Activated naive CD4-positive, alpha-beta T cell treated with anti-CD3 and anti-CD28 coated beads, Interleukin-2, amount 50 U/mL, for 24 hours (primary cell): ENCODE measurements at regions not wholly inside any gene's neighbourhood (a gene's known extent, or its start where the extent isn't known, plus 50 kb on each side); places are given as distances from the start of the nearest gene placed in this dataset.
A peak's percentile ranks its signal among the peaks of the same experiment; 100 is the strongest.
"Not testable (repeated sequence)": the region's sequence is repeated elsewhere in the genome, so short reads cannot be mapped to it uniquely, and the experiment has no call there.

Source experiments
- H3K27ac Mint-ChIP-seq: one replicate; pipeline ENCODE4 v1.8.0; 2021; ENCODE audit warnings: mild to moderate bottlenecking, mixed read lengths
- H3K27me3 Mint-ChIP-seq: one replicate; pipeline ENCODE4 v1.8.0; 2021; ENCODE audit warnings: mixed read lengths
- H3K36me3 Mint-ChIP-seq: one replicate; pipeline ENCODE4 v1.8.0; 2021; ENCODE audit warnings: mixed read lengths
- H3K4me1 Mint-ChIP-seq: one replicate; pipeline ENCODE4 v1.8.0; 2021; ENCODE audit warnings: mixed read lengths
- H3K4me3 Mint-ChIP-seq: one replicate; pipeline ENCODE4 v1.8.0; 2021; ENCODE audit warnings: mild to moderate bottlenecking, mixed read lengths
- H3K9me3 Mint-ChIP-seq: one replicate; pipeline ENCODE4 v1.8.0; 2021; ENCODE audit warnings: mixed read lengths

- Mint-ChIP-seq H3K27me3 (peaks cover 29% of the 10 kb centered on the region), H3K4me3 (no peak overlapping the region), H3K27ac (no peak overlapping the region), H3K9me3 (no peaks in the 10 kb centered on the region), H3K4me1 (peaks cover 21% of the 10 kb centered on the region), H3K36me3 (no peaks in the 10 kb centered on the region)
Observed at GRCh38 chr1:181314959-181315358, 168.4 kb upstream of the CACNA1E start.

- peaks cover 29% of the 10 kb centered on the region for H3K27me3 Mint-ChIP-seq
- H3K9me3 Mint-ChIP-seq, result no peaks in the 10 kb centered on the region
- H3K4me3 Mint-ChIP-seq, result peak overlapping the region; percentile 87
- no peak overlapping the region for H3K27ac Mint-ChIP-seq
- H3K4me1 Mint-ChIP-seq, result peaks cover 21% of the 10 kb centered on the region
- no peaks in the 10 kb centered on the region for H3K36me3 Mint-ChIP-seq
Observed at GRCh38 chr1:181317261-181317930, 165.9 kb upstream of the CACNA1E start.

GRCh38 chr1:181318022-181318857 lies 165.1 kb upstream of the CACNA1E start:
- H3K4me3 Mint-ChIP-seq, result peak overlapping the region; percentile 87
- no peaks in the 10 kb centered on the region for H3K36me3 Mint-ChIP-seq
- peaks cover 21% of the 10 kb centered on the region for H3K4me1 Mint-ChIP-seq
- H3K9me3 Mint-ChIP-seq, result no peaks in the 10 kb centered on the region
- peaks cover 27% of the 10 kb centered on the region for H3K27me3 Mint-ChIP-seq
- H3K27ac Mint-ChIP-seq, result no peak overlapping the region

GRCh38 chr1:181318858-181319235 lies 164.5 kb upstream of the CACNA1E start:
- H3K27ac Mint-ChIP-seq, result no peak overlapping the region
- peaks cover 27% of the 10 kb centered on the region for H3K27me3 Mint-ChIP-seq
- H3K9me3 Mint-ChIP-seq, result no peaks in the 10 kb centered on the region

GRCh38 chr1:181319907-181320306 lies 163.4 kb upstream of the CACNA1E start:
- peaks cover 21% of the 10 kb centered on the region for H3K27me3 Mint-ChIP-seq
- peak overlapping the region; percentile 65 for H3K27ac Mint-ChIP-seq
- peaks cover 29% of the 10 kb centered on the region for H3K4me1 Mint-ChIP-seq
- no peaks in the 10 kb centered on the region for H3K9me3 Mint-ChIP-seq
- H3K4me3 Mint-ChIP-seq, result no peak overlapping the region
- H3K36me3 Mint-ChIP-seq, result no peaks in the 10 kb centered on the region

More at GRCh38 chr1:181318858-181319235, 164.5 kb upstream of the CACNA1E start:
- peaks cover 21% of the 10 kb centered on the region for H3K4me1 Mint-ChIP-seq
- H3K36me3 Mint-ChIP-seq, result no peaks in the 10 kb centered on the region
- H3K4me3 Mint-ChIP-seq, result peak overlapping the region; percentile 87

GRCh38 chr1:181324797-181325616 lies 158.3 kb upstream of the CACNA1E start:
- Mint-ChIP-seq H3K36me3 (no peaks in the 10 kb centered on the region), H3K9me3 (no peaks in the 10 kb centered on the region), H3K4me1 (peaks cover 22% of the 10 kb centered on the region), H3K27me3 (peaks cover under 1% of the 10 kb centered on the region), H3K27ac (peak overlapping the region; percentile 48), H3K4me3 (no peak overlapping the region)

GRCh38 chr1:181325765-181326164 lies 157.6 kb upstream of the CACNA1E start:
- not testable (repeated sequence) for H3K9me3 Mint-ChIP-seq, H3K36me3 Mint-ChIP-seq

GRCh38 chr1:181326348-181326747 lies 157.0 kb upstream of the CACNA1E start:
- H3K9me3 Mint-ChIP-seq, result no peaks in the 10 kb centered on the region
- no peak overlapping the region for H3K27ac Mint-ChIP-seq
- no peak overlapping the region for H3K4me3 Mint-ChIP-seq
- no peaks in the 10 kb centered on the region for H3K27me3 Mint-ChIP-seq
- no peaks in the 10 kb centered on the region for H3K36me3 Mint-ChIP-seq
- H3K4me1 Mint-ChIP-seq, result peaks cover 22% of the 10 kb centered on the region

More at GRCh38 chr1:181325765-181326164, 157.6 kb upstream of the CACNA1E start:
- not testable (repeated sequence) for H3K27me3 Mint-ChIP-seq, H3K4me3 Mint-ChIP-seq, H3K27ac Mint-ChIP-seq
- H3K4me1 Mint-ChIP-seq, result peaks cover 22% of the 10 kb centered on the region

GRCh38 chr1:181327796-181328195 lies 155.5 kb upstream of the CACNA1E start:
- Mint-ChIP-seq H3K36me3 (no peaks in the 10 kb centered on the region), H3K9me3 (no peaks in the 10 kb centered on the region), H3K27me3 (no peaks in the 10 kb centered on the region), H3K4me3 (no peak overlapping the region), H3K27ac (no peak overlapping the region), H3K4me1 (peaks cover 22% of the 10 kb centered on the region)

GRCh38 chr1:181334724-181335123 lies 148.6 kb upstream of the CACNA1E start:
- Mint-ChIP-seq H3K4me1 (no peaks in the 10 kb centered on the region), H3K9me3 (no peaks in the 10 kb centered on the region), H3K27ac (no peak overlapping the region), H3K36me3 (no peaks in the 10 kb centered on the region), H3K4me3 (no peak overlapping the region), H3K27me3 (no peaks in the 10 kb centered on the region)

GRCh38 chr1:181335631-181336030 lies 147.7 kb upstream of the CACNA1E start:
- H3K9me3 Mint-ChIP-seq, result no peaks in the 10 kb centered on the region
- no peak overlapping the region for H3K4me3 Mint-ChIP-seq
- no peaks in the 10 kb centered on the region for H3K4me1 Mint-ChIP-seq
- no peaks in the 10 kb centered on the region for H3K27me3 Mint-ChIP-seq
- no peaks in the 10 kb centered on the region for H3K36me3 Mint-ChIP-seq
- H3K27ac Mint-ChIP-seq, result no peak overlapping the region

GRCh38 chr1:181341026-181341632 lies 142.2 kb upstream of the CACNA1E start:
- no peak overlapping the region for H3K4me3 Mint-ChIP-seq
- H3K4me1 Mint-ChIP-seq, result peaks cover 15% of the 10 kb centered on the region
- no peak overlapping the region for H3K27ac Mint-ChIP-seq
- H3K27me3 Mint-ChIP-seq, result no peaks in the 10 kb centered on the region
- H3K36me3 Mint-ChIP-seq, result no peaks in the 10 kb centered on the region
- no peaks in the 10 kb centered on the region for H3K9me3 Mint-ChIP-seq

- H3K4me3 Mint-ChIP-seq, result no peak overlapping the region
- no peak overlapping the region for H3K27ac Mint-ChIP-seq
- H3K36me3 Mint-ChIP-seq, result no peaks in the 10 kb centered on the region
Observed at GRCh38 chr1:181344091-181344490, 139.2 kb upstream of the CACNA1E start.

GRCh38 chr1:181345146-181345545 lies 138.2 kb upstream of the CACNA1E start:
- Mint-ChIP-seq H3K4me3 (no peak overlapping the region), H3K27ac (no peak overlapping the region)

More at GRCh38 chr1:181344091-181344490, 139.2 kb upstream of the CACNA1E start:
- Mint-ChIP-seq H3K9me3 (no peaks in the 10 kb centered on the region), H3K4me1 (peaks cover 21% of the 10 kb centered on the region), H3K27me3 (no peaks in the 10 kb centered on the region)

More at GRCh38 chr1:181345146-181345545, 138.2 kb upstream of the CACNA1E start:
- Mint-ChIP-seq H3K27me3 (no peaks in the 10 kb centered on the region), H3K9me3 (no peaks in the 10 kb centered on the region), H3K36me3 (no peaks in the 10 kb centered on the region), H3K4me1 (peaks cover 21% of the 10 kb centered on the region)
